B cell (primary cell): ENCODE measurements at regions not wholly inside any gene's neighbourhood (a gene's known extent, or its start where the extent isn't known, plus 50 kb on each side); places are given as distances from the start of the nearest gene placed in this dataset.

Experiments used
- ATAC-seq: fragments of 200-7000 bp; cut with Tn5 transposase; one replicate; pipeline ENCODE4 v1.10.0; 2021; ENCODE audit warnings: low read depth, mild to moderate bottlenecking, moderate number of reproducible peaks, moderate library complexity
- CTCF ChIA-PET: fragments of 350-600 bp; sonication (Branson Sonifier 250); formaldehyde crosslinking; loops from one replicate; lab custom pipeline; 2021; ENCODE audit warnings: antibody characterized with exemption, inconsistent platforms; lab: Charles Lee
- POLR2A ChIA-PET: fragments of 350-600 bp; sonication (Branson Sonifier 250); formaldehyde crosslinking; loops from one replicate; lab custom pipeline; 2021; ENCODE audit warnings: antibody characterized with exemption; lab: Charles Lee
- DNase-seq: peaks from one replicate; pipeline ENCODE4 v3.0.0; 2013
- H2AFZ ChIP-seq: 2 replicates; pipeline ENCODE4 v1.6.1; 2012; ENCODE audit warnings: mild to moderate bottlenecking, low read depth, low read length; ENCODE audit not compliant: insufficient read depth, poor library complexity, severe bottlenecking
- H3K27ac ChIP-seq, 2 donors: 1 replicate in 1 of 2; 2 replicates in 1 of 2; pipeline ENCODE4 v1.5.1; 2012 to 2013; ENCODE audit warnings: low read length in 2 of 2, mild to moderate bottlenecking in 2 of 2, moderate library complexity in 1 of 2
- H3K27me3 ChIP-seq, 4 experiments: fragments of 200-600 bp in 1 of 4; sonication (generic) in 1 of 4; replicated peaks in 1 of 4; 1 replicate in 2 of 4; 2 replicates in 2 of 4; pipeline versions ENCODE4 v1.6.1 to v1.7.0; 2013 to 2016; ENCODE audit warnings: low read length in 3 of 4, mild to moderate bottlenecking in 2 of 4, mixed read lengths in 1 of 4, moderate library complexity in 1 of 4; ENCODE audit not compliant: insufficient read depth in 4 of 4, control insufficient read depth in 3 of 4; ENCODE audit errors: control extremely low read depth in 1 of 4
- H3K36me3 ChIP-seq, 2 experiments: replicated peaks in 1 of 2; 1 replicate in 1 of 2; 2 replicates in 1 of 2; pipeline versions ENCODE4 v1.6.1 to v1.7.1; 2013; ENCODE audit warnings: low read length in 1 of 2; ENCODE audit not compliant: insufficient read depth in 2 of 2, control insufficient read depth in 1 of 2; ENCODE audit errors: control extremely low read depth in 1 of 2, extremely low read depth in 1 of 2
- H3K4me1 ChIP-seq, 2 donors: fragments of 200-600 bp in 1 of 2; sonication (generic) in 1 of 2; 1 replicate in 1 of 2; 2 replicates in 1 of 2; pipeline versions ENCODE4 v1.5.1 to v1.6.1; 2013 to 2017; ENCODE audit warnings: low read length in 2 of 2; ENCODE audit not compliant: control insufficient read depth in 2 of 2, insufficient read depth in 2 of 2
- H3K4me2 ChIP-seq: replicated peaks from 2 replicates; pipeline ENCODE3; 2012; ENCODE audit warnings: mild to moderate bottlenecking, low read depth, low read length; ENCODE audit not compliant: poor library complexity, severe bottlenecking
- H3K4me3 ChIP-seq, 5 experiments: fragments of 200-600 bp in 1 of 5; sonication (generic) in 1 of 5; 1 replicate in 3 of 5; 2 replicates in 2 of 5; pipeline versions ENCODE4 v1.5.1 to v1.7.0; 2011 to 2016; ENCODE audit warnings: low read length in 4 of 5, mild to moderate bottlenecking in 4 of 5, low read depth in 2 of 5, control low read depth in 1 of 5, moderate library complexity in 1 of 5; ENCODE audit not compliant: insufficient read depth in 1 of 5; ENCODE audit errors: control extremely low read depth in 1 of 5, extremely low read depth in 1 of 5
- H3K79me2 ChIP-seq: fragments of 200-600 bp; sonication (generic); one replicate; pipeline ENCODE4 v1.6.0; 2016; ENCODE audit warnings: low read length; ENCODE audit not compliant: control insufficient read depth, insufficient read depth
- H3K9ac ChIP-seq: fragments of 200-600 bp; sonication (generic); 2 replicates; pipeline ENCODE4 v1.6.1; 2017; ENCODE audit warnings: mild to moderate bottlenecking, low read length, moderate library complexity
- H3K9me3 ChIP-seq, 3 donors: one replicate each; pipeline versions ENCODE4 v1.6.1 to v1.7.1; 2013; ENCODE audit warnings: low read length in 2 of 3; ENCODE audit not compliant: control insufficient read depth in 2 of 3, insufficient read depth in 1 of 3; ENCODE audit errors: control extremely low read depth in 1 of 3
- H4K20me1 ChIP-seq: 2 replicates; pipeline ENCODE4 v1.6.0; 2012; ENCODE audit warnings: mild to moderate bottlenecking, low read length; ENCODE audit not compliant: insufficient read depth, control insufficient read depth, poor library complexity, severe bottlenecking
- H3K27ac Mint-ChIP-seq: one replicate; pipeline ENCODE4 v1.8.0; 2021; ENCODE audit warnings: mixed read lengths
- H3K27me3 Mint-ChIP-seq: one replicate; pipeline ENCODE4 v1.8.0; 2021; ENCODE audit warnings: mixed read lengths
- H3K4me1 Mint-ChIP-seq: one replicate; pipeline ENCODE4 v1.8.0; 2021; ENCODE audit warnings: mixed read lengths
- H3K4me3 Mint-ChIP-seq: one replicate; pipeline ENCODE4 v1.8.0; 2021; ENCODE audit warnings: mixed read lengths
- H3K9me3 Mint-ChIP-seq: one replicate; pipeline ENCODE4 v1.8.0; 2022; ENCODE audit warnings: mixed read lengths; ENCODE audit not compliant: insufficient read depth
- EZH2 ChIP-seq: IDR thresholded peaks from 2 replicates; pipeline ENCODE4 v1.6.1; 2012; ENCODE audit warnings: borderline replicate concordance, low read depth, mild to moderate bottlenecking, moderate library complexity, low read length; ENCODE audit not compliant: insufficient read depth, poor library complexity, severe bottlenecking
- WGBS: methylation state at CpG from one replicate; pipeline ENCODE4 v1.1.5; 2013; ENCODE audit warnings: missing lambda C conversion rate; ENCODE audit not compliant: insufficient coverage; 5-methylcytosine and 5-hydroxymethylcytosine counted together
- intact Hi-C: fragments of 100-400 bp; cut with micrococcal nuclease; formaldehyde crosslinking; loops from one replicate; pipeline ENCODE4 v1.10.0; 2022
- TF ChIP-seq, protein P1 (sequence below): fragments of 200-600 bp; IDR thresholded peaks from one replicate; pipeline ENCODE4 v1.8.0; 2022; ENCODE audit warnings: antibody characterized with exemption, mild to moderate bottlenecking

DNA sequence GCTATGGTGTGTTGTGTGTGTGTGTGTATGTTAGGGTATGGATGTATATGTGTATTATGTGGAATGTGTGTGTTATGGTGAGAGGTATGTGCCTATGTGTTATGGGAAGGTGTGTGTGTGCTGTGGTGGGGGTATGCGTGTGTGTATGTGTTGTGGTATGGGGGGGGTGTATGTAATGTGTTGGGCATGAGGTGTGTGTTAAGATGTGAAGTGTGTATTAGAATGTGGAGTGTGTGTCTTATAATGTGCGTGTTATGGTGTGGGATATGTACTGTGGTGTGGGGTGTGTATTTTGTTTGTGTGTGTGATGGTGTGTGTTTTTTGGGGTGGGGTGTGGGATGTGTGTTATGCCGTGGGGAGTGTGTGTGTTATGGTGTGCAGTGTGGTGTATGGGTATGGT, 242.5 kb downstream of the RHOU start:
- DNase-seq (no peak), ATAC-seq (no peak)
- H3K4me3 ChIP-seq: no peak overlapping the region
- POLR2A ChIA-PET: no interaction called here
- TF ChIP-seq EZH2: no peak
- TF ChIP-seq, protein P1, sequence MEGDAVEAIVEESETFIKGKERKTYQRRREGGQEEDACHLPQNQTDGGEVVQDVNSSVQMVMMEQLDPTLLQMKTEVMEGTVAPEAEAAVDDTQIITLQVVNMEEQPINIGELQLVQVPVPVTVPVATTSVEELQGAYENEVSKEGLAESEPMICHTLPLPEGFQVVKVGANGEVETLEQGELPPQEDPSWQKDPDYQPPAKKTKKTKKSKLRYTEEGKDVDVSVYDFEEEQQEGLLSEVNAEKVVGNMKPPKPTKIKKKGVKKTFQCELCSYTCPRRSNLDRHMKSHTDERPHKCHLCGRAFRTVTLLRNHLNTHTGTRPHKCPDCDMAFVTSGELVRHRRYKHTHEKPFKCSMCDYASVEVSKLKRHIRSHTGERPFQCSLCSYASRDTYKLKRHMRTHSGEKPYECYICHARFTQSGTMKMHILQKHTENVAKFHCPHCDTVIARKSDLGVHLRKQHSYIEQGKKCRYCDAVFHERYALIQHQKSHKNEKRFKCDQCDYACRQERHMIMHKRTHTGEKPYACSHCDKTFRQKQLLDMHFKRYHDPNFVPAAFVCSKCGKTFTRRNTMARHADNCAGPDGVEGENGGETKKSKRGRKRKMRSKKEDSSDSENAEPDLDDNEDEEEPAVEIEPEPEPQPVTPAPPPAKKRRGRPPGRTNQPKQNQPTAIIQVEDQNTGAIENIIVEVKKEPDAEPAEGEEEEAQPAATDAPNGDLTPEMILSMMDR: no peak
- H3K4me1 ChIP-seq: no peaks in the 10 kb centered on the region
- no peak overlapping the region for H3K9ac ChIP-seq
- CTCF ChIA-PET: no interaction called here
- H3K79me2 ChIP-seq: no peaks in the 10 kb centered on the region
- H3K27ac Mint-ChIP-seq: no peak overlapping the region
- no peak overlapping the region for H3K4me2 ChIP-seq
- H3K27me3 ChIP-seq: no peaks in the 10 kb centered on the region
- intact Hi-C loops: no loop called here
- H3K9me3 ChIP-seq: no peaks in the 10 kb centered on the region
- H3K27ac ChIP-seq: no peak overlapping the region
- no peaks in the 10 kb centered on the region for H4K20me1 ChIP-seq
- 98% methylated on average over 3 of the region's 3 CpGs for WGBS
- H3K9me3 Mint-ChIP-seq: no peaks in the 10 kb centered on the region
- peaks cover 27% of the 10 kb centered on the region for H3K27me3 Mint-ChIP-seq
- H2AFZ ChIP-seq: no peak overlapping the region
- H3K36me3 ChIP-seq: no peaks in the 10 kb centered on the region
- H3K4me1 Mint-ChIP-seq: no peaks in the 10 kb centered on the region
- H3K4me3 Mint-ChIP-seq: no peak overlapping the region

DNA sequence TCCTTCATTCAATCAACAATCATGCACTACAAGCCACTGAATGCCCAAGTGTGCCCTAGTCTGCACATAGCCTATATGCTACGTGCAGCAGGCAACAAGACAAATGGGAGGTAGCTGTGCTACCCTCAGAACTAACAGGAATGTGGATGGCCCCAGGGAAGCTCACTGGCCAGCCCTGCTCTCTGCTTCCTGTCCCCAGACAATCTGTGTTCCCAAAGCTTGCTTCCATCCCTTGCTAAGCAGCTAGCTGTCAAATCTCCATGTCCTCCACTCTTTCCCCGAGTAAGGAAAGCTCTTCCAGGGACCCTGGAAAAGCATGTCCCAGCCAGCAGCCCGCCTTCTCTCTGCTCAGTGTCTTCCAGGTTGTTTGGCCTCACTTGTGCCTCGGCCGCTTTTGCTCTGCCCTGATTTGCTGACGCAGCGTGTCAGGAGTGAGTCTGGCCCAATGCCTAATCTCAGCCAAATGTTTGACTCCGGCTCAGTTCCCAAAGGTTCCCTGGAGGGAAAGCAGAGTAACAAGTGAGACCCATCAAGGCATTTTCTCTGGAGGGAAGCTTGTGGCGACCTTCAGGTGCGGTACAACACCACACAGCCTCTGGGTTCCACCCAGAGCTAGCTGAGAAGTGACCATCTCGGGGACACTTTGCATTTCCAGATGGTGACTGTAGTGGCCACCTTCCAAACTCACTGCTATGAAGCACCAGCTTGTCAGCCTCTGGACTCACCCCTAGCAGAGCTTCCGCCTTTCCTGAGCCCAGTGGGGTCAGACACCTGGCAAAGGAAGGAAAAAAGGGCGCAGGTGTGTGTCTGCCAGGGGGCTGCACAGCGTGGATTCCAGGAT, 243.4 kb downstream of the RHOU start:
- Mint-ChIP-seq H3K4me1 (no peaks in the 10 kb centered on the region), H3K27ac (no peak overlapping the region), H3K4me3 (no peak overlapping the region), H3K27me3 (peaks cover 26% of the 10 kb centered on the region), H3K9me3 (no peaks in the 10 kb centered on the region)
- ATAC-seq (no peak), DNase-seq (no peak)
- H2AFZ ChIP-seq: no peak overlapping the region
- H3K27me3 ChIP-seq: no peaks in the 10 kb centered on the region
- H3K79me2 ChIP-seq: no peaks in the 10 kb centered on the region
- H3K9me3 ChIP-seq: no peaks in the 10 kb centered on the region
- H3K4me3 ChIP-seq: no peak overlapping the region
- H3K9ac ChIP-seq: no peak overlapping the region
- no peaks in the 10 kb centered on the region for H3K36me3 ChIP-seq
- no peaks in the 10 kb centered on the region for H4K20me1 ChIP-seq
- ChIA-PET CTCF (no interaction called here), POLR2A (no interaction called here)
- TF ChIP-seq, protein P1: no peak
- no peak for TF ChIP-seq EZH2
- 83% methylated on average over 14 of the region's 14 CpGs for WGBS
- H3K4me1 ChIP-seq: no peaks in the 10 kb centered on the region
- no peak overlapping the region for H3K27ac ChIP-seq
- intact Hi-C loops: no loop called here
- H3K4me2 ChIP-seq: no peak overlapping the region
